Ishikawa (cell line): ENCODE measurements at regions not wholly inside any gene's neighbourhood (a gene's known extent, or its start where the extent isn't known, plus 50 kb on each side); places are given as distances from the start of the nearest gene placed in this dataset.

ENCODE experiments used
- CEBPB ChIP-seq: IDR thresholded peaks from 2 replicates; pipeline ENCODE4 v1.6.1; 2012
- CREB1 ChIP-seq: IDR thresholded peaks from 2 replicates; pipeline ENCODE4 v1.6.1; 2012; ENCODE audit warnings: low read depth
- EGR1 ChIP-seq: IDR thresholded peaks from 2 replicates; pipeline ENCODE4 v1.6.1; 2012
- EP300 ChIP-seq: IDR thresholded peaks from 2 replicates; pipeline ENCODE4 v1.6.1; 2012; ENCODE audit warnings: borderline replicate concordance
- FOXM1 ChIP-seq: IDR thresholded peaks from 2 replicates; pipeline ENCODE4 v1.6.1; 2012; ENCODE audit warnings: low read depth, borderline replicate concordance
- NFIC ChIP-seq: IDR thresholded peaks from 2 replicates; pipeline ENCODE4 v1.6.1; 2012
- RAD21 ChIP-seq: IDR thresholded peaks from 2 replicates; pipeline ENCODE4 v1.6.1; 2012; ENCODE audit warnings: low read depth
- TAF1 ChIP-seq: IDR thresholded peaks from 2 replicates; pipeline ENCODE4 v1.6.1; 2012; ENCODE audit warnings: low read depth, mild to moderate bottlenecking
- TCF12 ChIP-seq: IDR thresholded peaks from 2 replicates; pipeline ENCODE4 v1.6.1; 2012; ENCODE audit warnings: low read depth
- TEAD4 ChIP-seq: IDR thresholded peaks from 2 replicates; pipeline ENCODE4 v1.6.1; 2012
- YY1 ChIP-seq: IDR thresholded peaks from 2 replicates; pipeline ENCODE4 v1.6.1; 2012; ENCODE audit warnings: low read depth
- ZBTB7A ChIP-seq: IDR thresholded peaks from 2 replicates; pipeline ENCODE4 v1.6.1; 2012; ENCODE audit warnings: low read depth
- TF ChIP-seq, protein P1 (sequence below): IDR thresholded peaks from 2 replicates; pipeline ENCODE4 v1.6.1; 2012
- TF ChIP-seq, protein P2 (sequence below): IDR thresholded peaks from 2 replicates; pipeline ENCODE4 v1.6.1; 2012
- TF ChIP-seq, protein P3 (sequence below): IDR thresholded peaks from 2 replicates; pipeline ENCODE4 v1.6.1; 2012; ENCODE audit warnings: low read depth, mild to moderate bottlenecking

DNA sequence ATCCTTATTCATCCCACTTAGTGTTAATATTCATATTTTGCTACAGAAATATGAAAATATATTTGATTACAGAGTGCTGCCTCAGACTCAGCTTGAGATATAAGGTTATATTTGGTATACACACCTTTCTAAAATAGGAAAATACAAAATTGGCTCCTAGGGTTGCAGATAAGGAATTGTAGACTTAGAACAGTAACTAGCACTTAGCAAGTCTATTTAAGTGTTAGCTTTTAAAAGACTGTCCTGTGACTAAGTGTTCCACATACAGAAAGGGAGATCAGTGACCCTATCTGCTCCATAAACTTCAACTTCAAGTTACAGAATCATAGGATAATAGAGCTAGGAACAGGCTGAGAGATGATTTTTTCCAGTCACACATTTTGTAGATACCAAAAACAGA is 607.0 kb downstream of the ZNF608 start:
- TF ChIP-seq FOXM1 (no peak), NFIC (no peak), RAD21 (no peak), ZBTB7A (no peak), EGR1 (no peak), TEAD4 (no peak), CEBPB (no peak)
- TF ChIP-seq, protein P1, sequence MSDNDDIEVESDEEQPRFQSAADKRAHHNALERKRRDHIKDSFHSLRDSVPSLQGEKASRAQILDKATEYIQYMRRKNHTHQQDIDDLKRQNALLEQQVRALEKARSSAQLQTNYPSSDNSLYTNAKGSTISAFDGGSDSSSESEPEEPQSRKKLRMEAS, result no peak
- TF ChIP-seq, protein P2, sequence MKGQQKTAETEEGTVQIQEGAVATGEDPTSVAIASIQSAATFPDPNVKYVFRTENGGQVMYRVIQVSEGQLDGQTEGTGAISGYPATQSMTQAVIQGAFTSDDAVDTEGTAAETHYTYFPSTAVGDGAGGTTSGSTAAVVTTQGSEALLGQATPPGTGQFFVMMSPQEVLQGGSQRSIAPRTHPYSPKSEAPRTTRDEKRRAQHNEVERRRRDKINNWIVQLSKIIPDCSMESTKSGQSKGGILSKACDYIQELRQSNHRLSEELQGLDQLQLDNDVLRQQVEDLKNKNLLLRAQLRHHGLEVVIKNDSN, result no peak

DNA sequence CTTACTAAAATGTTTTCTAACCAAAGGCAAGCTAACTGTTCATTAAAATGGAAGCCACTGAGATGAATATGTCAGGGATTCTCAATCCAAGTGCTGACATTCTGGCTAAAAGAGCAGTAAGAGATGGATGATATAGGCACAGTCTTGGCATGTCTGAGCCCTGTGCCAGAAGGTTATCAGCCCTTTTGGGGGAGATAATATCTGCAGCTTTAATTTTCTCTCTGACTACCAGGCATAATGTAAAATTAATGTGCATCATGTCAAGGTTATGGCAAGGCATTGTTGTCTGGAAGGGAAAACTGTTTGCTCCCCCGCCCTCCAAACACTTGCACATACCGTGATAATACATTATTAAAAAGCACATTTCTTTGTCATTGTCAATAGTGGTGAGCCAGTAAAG is 609.8 kb downstream of the ZNF608 start:
- TF ChIP-seq CREB1 (no peak), RAD21 (no peak), CEBPB (no peak), EGR1 (no peak), TAF1 (no peak), ZBTB7A (no peak), TEAD4 (no peak), TCF12 (no peak), NFIC (no peak), FOXM1 (no peak), EP300 (no peak)
- TF ChIP-seq, protein P2, result no peak
- TF ChIP-seq, protein P3, sequence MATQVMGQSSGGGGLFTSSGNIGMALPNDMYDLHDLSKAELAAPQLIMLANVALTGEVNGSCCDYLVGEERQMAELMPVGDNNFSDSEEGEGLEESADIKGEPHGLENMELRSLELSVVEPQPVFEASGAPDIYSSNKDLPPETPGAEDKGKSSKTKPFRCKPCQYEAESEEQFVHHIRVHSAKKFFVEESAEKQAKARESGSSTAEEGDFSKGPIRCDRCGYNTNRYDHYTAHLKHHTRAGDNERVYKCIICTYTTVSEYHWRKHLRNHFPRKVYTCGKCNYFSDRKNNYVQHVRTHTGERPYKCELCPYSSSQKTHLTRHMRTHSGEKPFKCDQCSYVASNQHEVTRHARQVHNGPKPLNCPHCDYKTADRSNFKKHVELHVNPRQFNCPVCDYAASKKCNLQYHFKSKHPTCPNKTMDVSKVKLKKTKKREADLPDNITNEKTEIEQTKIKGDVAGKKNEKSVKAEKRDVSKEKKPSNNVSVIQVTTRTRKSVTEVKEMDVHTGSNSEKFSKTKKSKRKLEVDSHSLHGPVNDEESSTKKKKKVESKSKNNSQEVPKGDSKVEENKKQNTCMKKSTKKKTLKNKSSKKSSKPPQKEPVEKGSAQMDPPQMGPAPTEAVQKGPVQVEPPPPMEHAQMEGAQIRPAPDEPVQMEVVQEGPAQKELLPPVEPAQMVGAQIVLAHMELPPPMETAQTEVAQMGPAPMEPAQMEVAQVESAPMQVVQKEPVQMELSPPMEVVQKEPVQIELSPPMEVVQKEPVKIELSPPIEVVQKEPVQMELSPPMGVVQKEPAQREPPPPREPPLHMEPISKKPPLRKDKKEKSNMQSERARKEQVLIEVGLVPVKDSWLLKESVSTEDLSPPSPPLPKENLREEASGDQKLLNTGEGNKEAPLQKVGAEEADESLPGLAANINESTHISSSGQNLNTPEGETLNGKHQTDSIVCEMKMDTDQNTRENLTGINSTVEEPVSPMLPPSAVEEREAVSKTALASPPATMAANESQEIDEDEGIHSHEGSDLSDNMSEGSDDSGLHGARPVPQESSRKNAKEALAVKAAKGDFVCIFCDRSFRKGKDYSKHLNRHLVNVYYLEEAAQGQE, result no peak
- TF ChIP-seq, protein P1, result no peak

DNA sequence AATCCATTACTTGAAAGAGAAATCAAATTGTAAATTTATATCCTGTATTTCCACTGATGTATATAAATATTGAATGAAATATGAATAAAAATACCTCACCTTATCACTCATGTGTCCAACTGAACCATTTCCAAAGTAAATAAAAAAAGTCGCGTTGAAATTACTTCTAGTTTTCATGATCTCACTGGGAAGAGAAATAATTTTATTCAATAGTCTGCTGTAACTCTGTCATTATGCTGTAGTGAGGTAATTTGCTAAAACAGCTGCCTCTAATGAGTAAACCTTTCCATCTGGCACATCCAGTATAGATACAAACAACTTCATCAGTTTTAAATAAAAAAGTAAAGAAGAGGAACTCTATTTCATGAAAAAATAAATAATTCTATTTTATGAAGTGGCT is 611.5 kb downstream of the ZNF608 start:
- no peak for TF ChIP-seq TAF1
- TF ChIP-seq, protein P3, result no peak
- TF ChIP-seq TCF12, result no peak
- TF ChIP-seq TEAD4, result no peak
- no peak for TF ChIP-seq RAD21
- TF ChIP-seq EP300, result no peak
- TF ChIP-seq FOXM1, result no peak
- no peak for TF ChIP-seq NFIC
- no peak for TF ChIP-seq EGR1
- no peak for TF ChIP-seq ZBTB7A
- TF ChIP-seq YY1, result no peak
- TF ChIP-seq, protein P2, result no peak
- TF ChIP-seq CEBPB, result no peak
- TF ChIP-seq, protein P1, result no peak
- TF ChIP-seq CREB1, result no peak

DNA sequence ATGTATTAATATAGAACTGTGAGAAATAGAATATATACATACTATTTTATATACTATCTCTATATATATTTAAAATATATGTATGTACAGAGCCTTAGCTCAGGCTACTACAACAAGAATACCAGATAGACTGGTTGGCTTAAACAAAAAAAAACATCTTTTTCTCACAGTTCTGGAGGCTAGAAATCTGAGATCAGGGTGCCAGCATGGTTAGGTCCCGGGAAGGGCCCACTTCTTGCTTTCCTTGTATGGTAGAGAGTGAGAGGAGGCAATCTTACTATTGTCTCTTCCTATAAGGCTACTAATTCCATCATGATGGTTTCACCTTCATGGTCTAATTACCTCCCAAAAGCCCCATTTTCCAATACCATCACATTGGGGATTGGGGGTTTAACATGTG is 613.0 kb downstream of the ZNF608 start:
- TF ChIP-seq, protein P2, result no peak
- no peak for TF ChIP-seq CREB1
- TF ChIP-seq YY1, result no peak
- TF ChIP-seq CEBPB, result no peak
- no peak for TF ChIP-seq RAD21
- no peak for TF ChIP-seq EGR1
- TF ChIP-seq EP300, result no peak
- TF ChIP-seq, protein P1, result no peak
- TF ChIP-seq NFIC, result no peak
- TF ChIP-seq, protein P3, result no peak
- TF ChIP-seq TEAD4, result no peak
- no peak for TF ChIP-seq TCF12
- TF ChIP-seq ZBTB7A, result no peak
- no peak for TF ChIP-seq FOXM1
- no peak for TF ChIP-seq TAF1
